NT2/D1 (cell line): ENCODE measurements at regions not wholly inside any gene's neighbourhood (a gene's known extent, or its start where the extent isn't known, plus 50 kb on each side); places are given as distances from the start of the nearest gene placed in this dataset.

Experiments used
- SUZ12 ChIP-seq: IDR thresholded peaks from 2 replicates; pipeline ENCODE4 v1.6.1; 2011; ENCODE audit not compliant: insufficient read length, insufficient read depth; ENCODE audit errors: extremely low read depth
- YY1 ChIP-seq: IDR thresholded peaks from 2 replicates; pipeline ENCODE4 v1.6.1; 2011; ENCODE audit not compliant: insufficient read length, insufficient read depth
- ZNF274 ChIP-seq: IDR thresholded peaks from 2 replicates; pipeline ENCODE4 v1.6.1; 2011; ENCODE audit warnings: mild to moderate bottlenecking, low read depth, low read length

GRCh38 chr9:81037889-81038288, 651.5 kb downstream of the TLE1 start:
- TF ChIP-seq YY1 (no peak), SUZ12 (no peak), ZNF274 (no peak)
